CD14-positive monocyte (primary cell): ENCODE measurements at regions not wholly inside any gene's neighbourhood (a gene's known extent, or its start where the extent isn't known, plus 50 kb on each side); places are given as distances from the start of the nearest gene placed in this dataset.

Source experiments
- DNase-seq, 3 donors: peaks; one replicate each; pipeline ENCODE4 v3.0.0-alpha.2; 2011 to 2022
- H2AFZ ChIP-seq: 2 replicates; pipeline ENCODE4 v1.6.0; 2012; ENCODE audit warnings: mild to moderate bottlenecking, low read depth, low read length, inconsistent platforms; ENCODE audit not compliant: insufficient read depth, poor library complexity, severe bottlenecking
- H3K27ac ChIP-seq, 2 donors: 1 replicate in 1 of 2; 2 replicates in 1 of 2; pipeline ENCODE4 v1.5.1; 2012 to 2013; ENCODE audit warnings: low read length in 2 of 2, control low read depth in 1 of 2, inconsistent platforms in 1 of 2, low read depth in 1 of 2, mild to moderate bottlenecking in 1 of 2
- H3K27me3 ChIP-seq, 2 donors: one replicate each; pipeline versions ENCODE4 v1.6.0 to v1.6.1; 2011 to 2013; ENCODE audit warnings: low read length in 2 of 2; ENCODE audit not compliant: control insufficient read depth in 2 of 2, insufficient read depth in 2 of 2
- H3K36me3 ChIP-seq, 2 donors: replicated peaks in 1 of 2; 1 replicate in 1 of 2; 2 replicates in 1 of 2; pipeline versions ENCODE4 v1.5.1 to v1.6.1; 2012 to 2013; ENCODE audit warnings: low read length in 2 of 2, control low read depth in 1 of 2, inconsistent platforms in 1 of 2, mild to moderate bottlenecking in 1 of 2; ENCODE audit not compliant: insufficient read depth in 2 of 2, control insufficient read depth in 1 of 2
- H3K4me1 ChIP-seq, 2 donors: 1 replicate in 1 of 2; 2 replicates in 1 of 2; pipeline versions ENCODE4 v1.5.1 to v1.6.1; 2012 to 2013; ENCODE audit warnings: low read length in 2 of 2, control low read depth in 1 of 2, inconsistent platforms in 1 of 2, mild to moderate bottlenecking in 1 of 2, moderate library complexity in 1 of 2; ENCODE audit not compliant: insufficient read depth in 2 of 2, control insufficient read depth in 1 of 2
- H3K4me2 ChIP-seq: replicated peaks from 2 replicates; pipeline ENCODE3; 2012; ENCODE audit warnings: low read length, moderate library complexity, mild to moderate bottlenecking; ENCODE audit not compliant: poor library complexity, severe bottlenecking; ENCODE audit errors: extremely low read depth
- H3K4me3 ChIP-seq, 3 experiments: fragments of 200-600 bp in 1 of 3; sonication (generic) in 1 of 3; replicated peaks in 1 of 3; 1 replicate in 2 of 3; 2 replicates in 1 of 3; pipeline ENCODE4 v1.5.1; 2011 to 2013; ENCODE audit warnings: low read length in 3 of 3, mild to moderate bottlenecking in 3 of 3, control low read depth in 2 of 3, low read depth in 2 of 3, inconsistent platforms in 1 of 3, moderate library complexity in 1 of 3
- H3K79me2 ChIP-seq: 2 replicates; pipeline ENCODE4 v1.6.0; 2012; ENCODE audit warnings: mild to moderate bottlenecking, control low read depth, inconsistent platforms, low read length, moderate library complexity; ENCODE audit not compliant: insufficient read depth
- H3K9ac ChIP-seq: 2 replicates; pipeline ENCODE4 v1.6.0; 2017; ENCODE audit warnings: low read length, mild to moderate bottlenecking; ENCODE audit not compliant: insufficient read depth, poor library complexity, severe bottlenecking
- H3K9me3 ChIP-seq, 2 donors: replicated peaks in 1 of 2; 1 replicate in 1 of 2; 2 replicates in 1 of 2; pipeline versions ENCODE4 v1.5.1 to v1.6.1; 2012 to 2013; ENCODE audit warnings: low read length in 2 of 2, control low read depth in 1 of 2; ENCODE audit not compliant: control insufficient read depth in 1 of 2, insufficient read depth in 1 of 2
- H4K20me1 ChIP-seq: 2 replicates; pipeline ENCODE4 v1.6.0; 2012; ENCODE audit warnings: mild to moderate bottlenecking, low read length, control low read depth, moderate library complexity; ENCODE audit not compliant: insufficient read depth
- H3K27ac Mint-ChIP-seq, 7 donors: one replicate each; pipeline ENCODE4 v1.8.0; 2020; ENCODE audit warnings: mild to moderate bottlenecking in 7 of 7, mixed read lengths in 7 of 7, moderate library complexity in 6 of 7, inconsistent platforms in 2 of 7
- H3K27me3 Mint-ChIP-seq, 3 donors: one replicate each; pipeline ENCODE4 v1.8.0; 2021 to 2022; ENCODE audit warnings: low read depth in 3 of 3, mild to moderate bottlenecking in 3 of 3, mixed read lengths in 3 of 3, moderate library complexity in 3 of 3, inconsistent platforms in 1 of 3
- H3K36me3 Mint-ChIP-seq, 2 donors: one replicate each; pipeline ENCODE4 v1.8.0; 2020; ENCODE audit warnings: mixed read lengths in 2 of 2, inconsistent platforms in 1 of 2, mild to moderate bottlenecking in 1 of 2
- H3K4me1 Mint-ChIP-seq: one replicate; pipeline ENCODE4 v1.8.0; 2020; ENCODE audit warnings: mild to moderate bottlenecking, mixed read lengths
- H3K4me3 Mint-ChIP-seq, 2 donors: one replicate each; pipeline ENCODE4 v1.8.0; 2020; ENCODE audit warnings: mild to moderate bottlenecking in 2 of 2, mixed read lengths in 2 of 2, moderate library complexity in 1 of 2
- H3K9me3 Mint-ChIP-seq, 7 donors: one replicate each; pipeline ENCODE4 v1.8.0; 2020 to 2022; ENCODE audit warnings: mixed read lengths in 7 of 7, mild to moderate bottlenecking in 6 of 7, moderate library complexity in 6 of 7, inconsistent platforms in 2 of 7
- CTCF ChIP-seq: fragments of 200-600 bp; IDR thresholded peaks from one replicate; pipeline ENCODE4 v1.8.0; 2022; ENCODE audit warnings: antibody characterized with exemption, mild to moderate bottlenecking
- WGBS: methylation state at CpG from one replicate; pipeline ENCODE4 v1.1.5; 2013; ENCODE audit warnings: missing lambda C conversion rate; ENCODE audit not compliant: insufficient coverage; 5-methylcytosine and 5-hydroxymethylcytosine counted together
- intact Hi-C, 2 donors: fragments of 100-400 bp; cut with micrococcal nuclease; formaldehyde crosslinking; loops; one replicate each; pipeline versions ENCODE4 v1.15.0 to v1.15.1; 2023

- no peak overlapping the region for H3K27ac Mint-ChIP-seq
- Histone ChIP-seq H3K9ac (no peak overlapping the region), H3K4me1 (no peaks in the 10 kb centered on the region), H2AFZ (no peak overlapping the region), H3K27ac (no peak overlapping the region), H3K27me3 (no peaks in the 10 kb centered on the region), H4K20me1 (no peaks in the 10 kb centered on the region), H3K79me2 (no peaks in the 10 kb centered on the region), H3K4me2 (no peak overlapping the region), H3K36me3 (no peaks in the 10 kb centered on the region), H3K9me3 (peaks cover 8% of the 10 kb centered on the region in 2 donors), H3K4me3 (no peak overlapping the region)
- peaks cover 0 to 8% (median 6%) of the 10 kb centered on the region in 7 donors for H3K9me3 Mint-ChIP-seq
- H3K36me3 Mint-ChIP-seq = no peaks in the 10 kb centered on the region
- no peak for DNase-seq
- no peak for TF ChIP-seq CTCF
- no peak overlapping the region for H3K4me3 Mint-ChIP-seq
- peaks cover 1 to 7% (median 5%) of the 10 kb centered on the region in 3 donors for H3K27me3 Mint-ChIP-seq
- H3K4me1 Mint-ChIP-seq = no peaks in the 10 kb centered on the region
- 25% methylated on average over 4 of the region's 7 CpGs for WGBS
- intact Hi-C loops = no loop called here
Observed at GRCh38 chr5:175104677-175105076, 339.3 kb downstream of the DRD1 start.

- Mint-ChIP-seq H3K27ac (peak overlapping the region in 1 of 7 donors; percentile 2), H3K9me3 (peaks cover 0 to 2% (median 0%) of the 10 kb centered on the region in 7 donors), H3K4me3 (no peak overlapping the region), H3K4me1 (no peaks in the 10 kb centered on the region), H3K27me3 (peaks cover 1 to 7% (median 5%) of the 10 kb centered on the region in 3 donors), H3K36me3 (no peaks in the 10 kb centered on the region)
- Histone ChIP-seq H3K4me2 (no peak overlapping the region), H3K4me1 (no peaks in the 10 kb centered on the region), H2AFZ (no peak overlapping the region), H3K27me3 (no peaks in the 10 kb centered on the region), H3K9ac (no peak overlapping the region), H3K27ac (no peak overlapping the region), H3K79me2 (no peaks in the 10 kb centered on the region), H4K20me1 (no peaks in the 10 kb centered on the region), H3K36me3 (no peaks in the 10 kb centered on the region), H3K9me3 (peaks cover 0 to 3% of the 10 kb centered on the region in 2 donors), H3K4me3 (no peak overlapping the region)
- intact Hi-C loops = no loop called here
- no peak for TF ChIP-seq CTCF
- WGBS = 80% methylated on average over 2 of the region's 4 CpGs
- DNase-seq = no peak
Observed at GRCh38 chr5:175103746-175104145, 340.2 kb downstream of the DRD1 start.
